ENCODE measurements at regions not wholly inside any gene's neighbourhood (a gene's known extent, or its start where the extent isn't known, plus 50 kb on each side); places are given as distances from the start of the nearest gene placed in this dataset.

GRCh38 chr7:65459438-65459837, 85.8 kb downstream of the ZNF92 start:
- Histone ChIP-seq H4K20me1 (ENCODE audit: insufficient read depth, low read length) (no peaks in the 10 kb centered on the region), H3K79me2 (ENCODE audit: insufficient read depth, low read length) (no peaks in the 10 kb centered on the region), H3K27me3 (ENCODE audit: control insufficient read depth in 1 of 2, insufficient read depth in 2 of 2, low read length in 2 of 2) (no peaks in the 10 kb centered on the region), H3K4me3 (replicated peaks in 1 of 3; ENCODE audit: insufficient read depth in 1 of 3, low read depth in 2 of 3, low read length in 3 of 3) (no peak overlapping the region), H2AFZ (ENCODE audit: low read length) (no peak overlapping the region), H3K9ac (ENCODE audit: insufficient read depth, low read depth, low read length) (no peak overlapping the region), H3K4me2 (ENCODE audit: low read depth, low read length) (no peak overlapping the region), H3K27ac (ENCODE audit: extremely low read length, insufficient read depth, low read length) (no peak overlapping the region), H3K4me1 (ENCODE audit: insufficient read depth, low read length) (peaks cover 86% of the 10 kb centered on the region), H3K9me3 (ENCODE audit: low read length) (no peaks in the 10 kb centered on the region), H3K36me3 (replicated peaks in 1 of 2; ENCODE audit: control insufficient read depth in 1 of 2, insufficient read depth in 2 of 2, low read length in 2 of 2) (no peaks in the 10 kb centered on the region)
- FAIRE-seq (no peak), ATAC-seq (no peak), DNase-seq (ENCODE audit: low spot score) (no peak)
- TF ChIP-seq ZNF7 (CRISPR knock-in tag; IDR thresholded peaks at IDR 0.05) (no peak), YEATS2 (CRISPR knock-in tag; IDR thresholded peaks at IDR 0.05; ENCODE audit: borderline replicate concordance) (no peak), ZBTB40 (IDR thresholded peaks at IDR 0.05) (no peak), ZBTB40 (CRISPR knock-in tag; IDR thresholded peaks at IDR 0.05) (no peak), IRF9 (CRISPR knock-in tag; IDR thresholded peaks at IDR 0.05; ENCODE audit: borderline replicate concordance) (no peak), ATF4 (CRISPR knock-in tag; IDR thresholded peaks at IDR 0.05) (no peak), ZNF207 (IDR thresholded peaks at IDR 0.05; ENCODE audit: borderline replicate concordance) (no peak)
- no TSS peak for BruUV-seq (replicated peaks)
- POLR2A ChIA-PET, result no interaction called here
- WGBS (ENCODE audit: low lambda C conversion rate), result 96% methylated on average over 4 of the region's 4 CpGs
- in situ Hi-C loops (cut with HindIII; ENCODE audit: extremely low pct_ligation_motif_present, low pct_unique_long_range_greater_than_20kb), result no loop called here
- intact Hi-C loops (cut with micrococcal nuclease; ENCODE audit: unreplicated experiment), result no loop called here
- CTCF ChIA-PET (ENCODE audit: low intra/inter-chr PET ratio, low total read pairs), result no interaction called here
